HEK293 (cell line): ENCODE measurements at regions not wholly inside any gene's neighbourhood (a gene's known extent, or its start where the extent isn't known, plus 50 kb on each side); places are given as distances from the start of the nearest gene placed in this dataset.

Experiments
- CTCF ChIA-PET: fragments of 350-600 bp; formaldehyde crosslinking; extraction: SDS; loops from one replicate; lab custom pipeline; 2021; ENCODE audit warnings: antibody characterized with exemption; lab: Yijun Ruan, JAX
- POLR2A ChIA-PET: fragments of 300-600 bp; formaldehyde crosslinking; extraction: SDS; loops from one replicate; lab custom pipeline; 2020; ENCODE audit warnings: antibody characterized with exemption, inconsistent platforms; lab: Yijun Ruan, JAX
- H3K27ac ChIP-seq: fragments of 200-500 bp; sonication (Bioruptor generic); 2 replicates; pipeline ENCODE4 v1.5.1; 2014; ENCODE audit warnings: low read depth, low read length, control low read depth, inconsistent platforms; ENCODE audit errors: extremely low read depth
- H3K36me3 ChIP-seq, 2 experiments: fragments of 200-500 bp in 1 of 2; sonication (Bioruptor generic) in 1 of 2; 1 replicate in 1 of 2; 2 replicates in 1 of 2; pipeline ENCODE4 v1.5.1; 2014 to 2017; ENCODE audit warnings: inconsistent platforms in 2 of 2, low read length in 2 of 2; ENCODE audit not compliant: control insufficient read depth in 2 of 2, insufficient read depth in 1 of 2
- H3K4me1 ChIP-seq: fragments of 200-500 bp; sonication (Bioruptor generic); 2 replicates; pipeline ENCODE4 v1.5.1; 2014; ENCODE audit warnings: mild to moderate bottlenecking, low read length, inconsistent platforms; ENCODE audit not compliant: control insufficient read depth, insufficient read depth
- H3K4me3 ChIP-seq: 2 replicates; pipeline ENCODE4 v1.5.1; 2011; ENCODE audit warnings: low read depth, mild to moderate bottlenecking, control low read depth, low read length, moderate library complexity
- H3K9me3 ChIP-seq: fragments of 200-500 bp; sonication (Bioruptor generic); 2 replicates; pipeline ENCODE4 v1.5.1; 2014; ENCODE audit warnings: low read depth, low read length, inconsistent platforms; ENCODE audit not compliant: control insufficient read depth, insufficient read depth
- KLF1 ChIP-seq: fragments of 450-650 bp; formaldehyde crosslinking; IDR thresholded peaks from 2 replicates; pipeline ENCODE4 v1.5.1; 2016; ENCODE audit warnings: missing biosample characterization, missing genetic modification characterization
- KLF16 ChIP-seq: fragments of 450-650 bp; formaldehyde crosslinking; IDR thresholded peaks from 2 replicates; pipeline ENCODE4 v1.5.1; 2017; ENCODE audit warnings: missing biosample characterization, missing genetic modification characterization
- PATZ1 ChIP-seq: fragments of 450-650 bp; formaldehyde crosslinking; IDR thresholded peaks from 2 replicates; pipeline ENCODE4 v1.5.1; 2016; ENCODE audit warnings: missing biosample characterization, missing genetic modification characterization
- PRDM1 ChIP-seq: fragments of 450-650 bp; formaldehyde crosslinking; IDR thresholded peaks from 2 replicates; pipeline ENCODE4; 2016; ENCODE audit warnings: missing biosample characterization, missing genetic modification characterization
- SALL2 ChIP-seq: fragments of 450-650 bp; formaldehyde crosslinking; IDR thresholded peaks from 2 replicates; pipeline ENCODE4 v1.5.0; 2017; ENCODE audit warnings: missing biosample characterization, mild to moderate bottlenecking, missing genetic modification characterization, borderline replicate concordance
- ZBTB21 ChIP-seq: fragments of 450-650 bp; formaldehyde crosslinking; IDR thresholded peaks from 2 replicates; pipeline ENCODE4 v1.5.1; 2017; ENCODE audit warnings: missing biosample characterization, missing genetic modification characterization
- ZNF121 ChIP-seq: fragments of 450-650 bp; formaldehyde crosslinking; IDR thresholded peaks from 2 replicates; pipeline ENCODE4 v1.5.1; 2016; ENCODE audit warnings: missing biosample characterization, missing genetic modification characterization
- ZNF223 ChIP-seq: fragments of 450-650 bp; formaldehyde crosslinking; IDR thresholded peaks from 2 replicates; pipeline ENCODE4 v1.5.1; 2016; ENCODE audit warnings: missing biosample characterization, missing genetic modification characterization
- ZNF248 ChIP-seq: fragments of 450-650 bp; formaldehyde crosslinking; IDR thresholded peaks from 2 replicates; pipeline ENCODE4 v1.5.1; 2017; ENCODE audit warnings: missing biosample characterization, missing genetic modification characterization
- ZNF274 ChIP-seq, 2 experiments: fragments of 200-500 bp in 1 of 2; fragments of 450-650 bp in 1 of 2; sonication (Bioruptor generic) in 1 of 2; formaldehyde crosslinking in 1 of 2; IDR thresholded peaks; 2 replicates each; pipeline versions ENCODE4 v1.5.1 to v1.6.1; 2014 to 2016; ENCODE audit warnings: borderline replicate concordance in 1 of 2, inconsistent platforms in 1 of 2, low read length in 1 of 2, missing biosample characterization in 1 of 2, missing genetic modification characterization in 1 of 2
- ZNF302 ChIP-seq: fragments of 450-650 bp; formaldehyde crosslinking; IDR thresholded peaks from 2 replicates; pipeline ENCODE4 v1.5.1; 2016; ENCODE audit warnings: missing biosample characterization, missing genetic modification characterization, low read depth
- ZNF311 ChIP-seq: fragments of 450-650 bp; formaldehyde crosslinking; IDR thresholded peaks from 2 replicates; pipeline ENCODE4 v1.5.1; 2017; ENCODE audit warnings: missing biosample characterization, missing genetic modification characterization, borderline replicate concordance
- ZNF335 ChIP-seq: fragments of 450-650 bp; formaldehyde crosslinking; conservative IDR thresholded peaks from 2 replicates; pipeline ENCODE4 v1.5.1; 2016; ENCODE audit warnings: missing biosample characterization, missing genetic modification characterization
- ZNF514 ChIP-seq: fragments of 450-650 bp; formaldehyde crosslinking; IDR thresholded peaks from 2 replicates; pipeline ENCODE4 v1.5.1; 2016; ENCODE audit warnings: missing biosample characterization, missing genetic modification characterization
- ZNF549 ChIP-seq: fragments of 450-650 bp; IDR thresholded peaks from 2 replicates; pipeline ENCODE4 v1.5.1; 2018; ENCODE audit warnings: missing biosample characterization, missing genetic modification characterization, mild to moderate bottlenecking, inconsistent platforms, moderate library complexity
- ZNF596 ChIP-seq: fragments of 450-650 bp; IDR thresholded peaks from 2 replicates; pipeline ENCODE4 v1.5.0; 2018; ENCODE audit warnings: missing biosample characterization, mild to moderate bottlenecking, missing genetic modification characterization, moderate library complexity
- TF ChIP-seq, protein P1 (sequence below): fragments of 450-650 bp; formaldehyde crosslinking; IDR thresholded peaks from 2 replicates; pipeline ENCODE4 v1.5.1; 2016; ENCODE audit warnings: missing biosample characterization, missing genetic modification characterization
- TF ChIP-seq, protein P2 (sequence below): fragments of 450-650 bp; formaldehyde crosslinking; IDR thresholded peaks from 2 replicates; pipeline ENCODE4 v1.5.1; 2016; ENCODE audit warnings: missing biosample characterization, missing genetic modification characterization
- TF ChIP-seq, protein P3 (sequence below): fragments of 450-650 bp; formaldehyde crosslinking; IDR thresholded peaks from 2 replicates; pipeline ENCODE4 v1.5.1; 2017; ENCODE audit warnings: missing biosample characterization, mild to moderate bottlenecking, missing genetic modification characterization, moderate library complexity
- TF ChIP-seq, protein P4 (sequence below): fragments of 450-650 bp; formaldehyde crosslinking; IDR thresholded peaks from 2 replicates; pipeline ENCODE4 v1.5.1; 2016; ENCODE audit warnings: missing biosample characterization, missing genetic modification characterization

DNA sequence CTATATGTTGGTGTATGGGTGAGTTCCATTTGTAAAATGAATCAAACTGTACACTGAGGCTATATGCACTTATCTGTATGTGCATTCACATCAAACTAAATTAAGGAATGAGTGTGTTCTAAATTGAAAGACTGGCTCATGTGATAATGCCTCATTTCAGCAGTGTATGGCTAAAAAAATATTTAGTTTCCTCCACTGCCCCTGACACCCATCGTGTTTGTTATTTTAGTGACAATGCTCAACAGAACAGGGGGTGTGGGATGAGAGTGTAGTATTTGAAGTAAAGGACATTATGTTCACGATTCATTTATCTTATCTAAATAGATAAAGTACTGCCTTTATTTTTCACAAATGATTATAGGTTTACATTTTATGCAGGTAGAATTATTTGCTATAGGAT lies 301.1 kb upstream of the ARPP21 start:
- TF ChIP-seq ZNF596 (tag by site-specific recombination) (no peak), PATZ1 (tag by site-specific recombination) (no peak), KLF1 (tag by site-specific recombination) (no peak), ZNF335 (no peak), ZNF223 (tag by site-specific recombination) (no peak), ZNF302 (no peak), ZNF549 (tag by site-specific recombination) (no peak), KLF16 (no peak), ZNF248 (tag by site-specific recombination) (no peak), ZBTB21 (tag by site-specific recombination) (no peak), PRDM1 (tag by site-specific recombination) (no peak), SALL2 (tag by site-specific recombination) (no peak), ZNF311 (no peak), ZNF274 (IDR thresholded peaks at IDR 0.05; ENCODE audit: low read length) (no peak), ZNF274 (tag by site-specific recombination; IDR thresholded peaks at IDR 0.05; ENCODE audit: borderline replicate concordance) (no peak), ZNF514 (tag by site-specific recombination) (no peak), ZNF121 (no peak)
- TF ChIP-seq, protein P1, sequence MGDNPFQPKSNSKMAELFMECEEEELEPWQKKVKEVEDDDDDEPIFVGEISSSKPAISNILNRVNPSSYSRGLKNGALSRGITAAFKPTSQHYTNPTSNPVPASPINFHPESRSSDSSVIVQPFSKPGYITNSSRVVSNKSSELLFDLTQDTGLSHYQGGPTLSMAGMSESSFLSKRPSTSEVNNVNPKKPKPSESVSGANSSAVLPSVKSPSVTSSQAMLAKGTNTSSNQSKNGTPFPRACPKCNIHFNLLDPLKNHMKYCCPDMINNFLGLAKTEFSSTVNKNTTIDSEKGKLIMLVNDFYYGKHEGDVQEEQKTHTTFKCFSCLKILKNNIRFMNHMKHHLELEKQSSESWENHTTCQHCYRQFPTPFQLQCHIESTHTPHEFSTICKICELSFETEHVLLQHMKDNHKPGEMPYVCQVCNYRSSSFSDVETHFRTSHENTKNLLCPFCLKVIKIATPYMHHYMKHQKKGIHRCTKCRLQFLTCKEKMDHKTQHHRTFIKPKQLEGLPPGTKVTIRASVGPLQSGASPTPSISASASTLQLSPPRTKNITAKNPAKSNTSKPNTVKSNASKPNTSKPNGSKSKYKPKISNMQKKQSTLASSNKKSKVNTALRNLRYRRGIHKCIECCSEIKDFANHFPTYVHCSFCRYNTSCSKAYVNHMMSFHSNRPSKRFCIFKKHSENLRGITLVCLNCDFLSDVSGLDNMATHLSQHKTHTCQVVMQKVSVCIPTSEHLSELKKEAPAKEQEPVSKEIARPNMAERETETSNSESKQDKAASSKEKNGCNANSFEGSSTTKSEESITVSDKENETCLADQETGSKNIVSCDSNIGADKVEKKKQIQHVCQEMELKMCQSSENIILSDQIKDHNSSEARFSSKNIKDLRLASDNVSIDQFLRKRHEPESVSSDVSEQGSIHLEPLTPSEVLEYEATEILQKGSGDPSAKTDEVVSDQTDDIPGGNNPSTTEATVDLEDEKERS (tag by site-specific recombination) = no peak
- TF ChIP-seq, protein P2, sequence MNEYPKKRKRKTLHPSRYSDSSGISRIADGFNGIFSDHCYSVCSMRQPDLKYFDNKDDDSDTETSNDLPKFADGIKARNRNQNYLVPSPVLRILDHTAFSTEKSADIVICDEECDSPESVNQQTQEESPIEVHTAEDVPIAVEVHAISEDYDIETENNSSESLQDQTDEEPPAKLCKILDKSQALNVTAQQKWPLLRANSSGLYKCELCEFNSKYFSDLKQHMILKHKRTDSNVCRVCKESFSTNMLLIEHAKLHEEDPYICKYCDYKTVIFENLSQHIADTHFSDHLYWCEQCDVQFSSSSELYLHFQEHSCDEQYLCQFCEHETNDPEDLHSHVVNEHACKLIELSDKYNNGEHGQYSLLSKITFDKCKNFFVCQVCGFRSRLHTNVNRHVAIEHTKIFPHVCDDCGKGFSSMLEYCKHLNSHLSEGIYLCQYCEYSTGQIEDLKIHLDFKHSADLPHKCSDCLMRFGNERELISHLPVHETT (tag by site-specific recombination) = no peak
- TF ChIP-seq, protein P3, sequence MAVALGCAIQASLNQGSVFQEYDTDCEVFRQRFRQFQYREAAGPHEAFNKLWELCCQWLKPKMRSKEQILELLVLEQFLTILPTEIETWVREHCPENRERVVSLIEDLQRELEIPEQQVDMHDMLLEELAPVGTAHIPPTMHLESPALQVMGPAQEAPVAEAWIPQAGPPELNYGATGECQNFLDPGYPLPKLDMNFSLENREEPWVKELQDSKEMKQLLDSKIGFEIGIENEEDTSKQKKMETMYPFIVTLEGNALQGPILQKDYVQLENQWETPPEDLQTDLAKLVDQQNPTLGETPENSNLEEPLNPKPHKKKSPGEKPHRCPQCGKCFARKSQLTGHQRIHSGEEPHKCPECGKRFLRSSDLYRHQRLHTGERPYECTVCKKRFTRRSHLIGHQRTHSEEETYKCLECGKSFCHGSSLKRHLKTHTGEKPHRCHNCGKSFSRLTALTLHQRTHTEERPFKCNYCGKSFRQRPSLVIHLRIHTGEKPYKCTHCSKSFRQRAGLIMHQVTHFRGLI (tag by site-specific recombination) = no peak
- TF ChIP-seq, protein P4, sequence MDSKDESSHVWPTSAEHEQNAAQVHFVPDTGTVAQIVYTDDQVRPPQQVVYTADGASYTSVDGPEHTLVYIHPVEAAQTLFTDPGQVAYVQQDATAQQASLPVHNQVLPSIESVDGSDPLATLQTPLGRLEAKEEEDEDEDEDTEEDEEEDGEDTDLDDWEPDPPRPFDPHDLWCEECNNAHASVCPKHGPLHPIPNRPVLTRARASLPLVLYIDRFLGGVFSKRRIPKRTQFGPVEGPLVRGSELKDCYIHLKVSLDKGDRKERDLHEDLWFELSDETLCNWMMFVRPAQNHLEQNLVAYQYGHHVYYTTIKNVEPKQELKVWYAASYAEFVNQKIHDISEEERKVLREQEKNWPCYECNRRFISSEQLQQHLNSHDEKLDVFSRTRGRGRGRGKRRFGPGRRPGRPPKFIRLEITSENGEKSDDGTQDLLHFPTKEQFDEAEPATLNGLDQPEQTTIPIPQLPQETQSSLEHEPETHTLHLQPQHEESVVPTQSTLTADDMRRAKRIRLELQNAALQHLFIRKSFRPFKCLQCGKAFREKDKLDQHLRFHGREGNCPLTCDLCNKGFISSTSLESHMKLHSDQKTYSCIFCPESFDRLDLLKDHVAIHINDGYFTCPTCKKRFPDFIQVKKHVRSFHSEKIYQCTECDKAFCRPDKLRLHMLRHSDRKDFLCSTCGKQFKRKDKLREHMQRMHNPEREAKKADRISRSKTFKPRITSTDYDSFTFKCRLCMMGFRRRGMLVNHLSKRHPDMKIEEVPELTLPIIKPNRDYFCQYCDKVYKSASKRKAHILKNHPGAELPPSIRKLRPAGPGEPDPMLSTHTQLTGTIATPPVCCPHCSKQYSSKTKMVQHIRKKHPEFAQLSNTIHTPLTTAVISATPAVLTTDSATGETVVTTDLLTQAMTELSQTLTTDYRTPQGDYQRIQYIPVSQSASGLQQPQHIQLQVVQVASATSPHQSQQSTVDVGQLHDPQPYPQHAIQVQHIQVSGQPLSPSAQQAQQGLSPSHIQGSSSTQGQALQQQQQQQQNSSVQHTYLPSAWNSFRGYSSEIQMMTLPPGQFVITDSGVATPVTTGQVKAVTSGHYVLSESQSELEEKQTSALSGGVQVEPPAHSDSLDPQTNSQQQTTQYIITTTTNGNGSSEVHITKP = no peak
- H3K27ac ChIP-seq = no peak overlapping the region
- H3K4me1 ChIP-seq = no peaks in the 10 kb centered on the region
- H3K9me3 ChIP-seq = no peaks in the 10 kb centered on the region
- H3K36me3 ChIP-seq = no peaks in the 10 kb centered on the region
- CTCF ChIA-PET = no interaction called here
- POLR2A ChIA-PET = no interaction called here
- no peak overlapping the region for H3K4me3 ChIP-seq
